Activated CD4-positive, alpha-beta memory T cell treated with anti-CD3 and anti-CD28 coated beads, Interleukin-2, amount 10 ng/mL, durations not matched to agents 7 days and 5 days (primary cell): ENCODE measurements at regions not wholly inside any gene's neighbourhood (a gene's known extent, or its start where the extent isn't known, plus 50 kb on each side); places are given as distances from the start of the nearest gene placed in this dataset.
"Not testable (repeated sequence)": the region's sequence is repeated elsewhere in the genome, so short reads cannot be mapped to it uniquely, and the experiment has no call there.

Source experiments
- CTCF ChIA-PET: fragments of 350-600 bp; sonication (Branson Sonifier 250); formaldehyde crosslinking; loops from one replicate; lab custom pipeline; 2021; ENCODE audit warnings: antibody characterized with exemption, inconsistent platforms; lab: Charles Lee
- POLR2A ChIA-PET: fragments of 350-600 bp; sonication (Branson Sonifier 250); formaldehyde crosslinking; loops from one replicate; lab custom pipeline; 2021; ENCODE audit warnings: antibody characterized with exemption; lab: Charles Lee
- DNase-seq: peaks from one replicate; pipeline ENCODE4 v3.0.0-alpha.2; 2020
- H3K27ac Mint-ChIP-seq: one replicate; pipeline ENCODE4 v1.8.0; 2021; ENCODE audit warnings: mild to moderate bottlenecking, mixed read lengths
- H3K27me3 Mint-ChIP-seq: one replicate; pipeline ENCODE4 v1.8.0; 2021; ENCODE audit warnings: mixed read lengths
- H3K36me3 Mint-ChIP-seq: one replicate; pipeline ENCODE4 v1.8.0; 2021; ENCODE audit warnings: low read depth, mixed read lengths
- H3K4me1 Mint-ChIP-seq: one replicate; pipeline ENCODE4 v1.8.0; 2021; ENCODE audit warnings: mixed read lengths
- H3K4me3 Mint-ChIP-seq: one replicate; pipeline ENCODE4 v1.8.0; 2021; ENCODE audit warnings: mild to moderate bottlenecking, mixed read lengths
- H3K9me3 Mint-ChIP-seq: one replicate; pipeline ENCODE4 v1.8.0; 2021; ENCODE audit warnings: mixed read lengths

- Mint-ChIP-seq H3K27me3 (no peaks in the 10 kb centered on the region), H3K36me3 (no peaks in the 10 kb centered on the region), H3K4me3 (no peak overlapping the region), H3K9me3 (peaks cover 29% of the 10 kb centered on the region), H3K27ac (no peak overlapping the region), H3K4me1 (no peaks in the 10 kb centered on the region)
- DNase-seq = no peak
- ChIA-PET POLR2A (no interaction called here), CTCF (no interaction called here)
Measured at GRCh38 chr1:45258059-45258650, 51.8 kb upstream of the ZSWIM5 start.

- H3K4me1 Mint-ChIP-seq = no peaks in the 10 kb centered on the region
- no peak overlapping the region for H3K4me3 Mint-ChIP-seq
- H3K27ac Mint-ChIP-seq = no peak overlapping the region
- peaks cover 29% of the 10 kb centered on the region for H3K9me3 Mint-ChIP-seq
- POLR2A ChIA-PET = no interaction called here
- no peaks in the 10 kb centered on the region for H3K27me3 Mint-ChIP-seq
- no peak for DNase-seq
- no peaks in the 10 kb centered on the region for H3K36me3 Mint-ChIP-seq
- CTCF ChIA-PET = no interaction called here
Measured at GRCh38 chr1:45259053-45259452, 52.6 kb upstream of the ZSWIM5 start.

GRCh38 chr1:45260244-45260643 lies 53.8 kb upstream of the ZSWIM5 start:
- Mint-ChIP-seq H3K9me3 (peaks cover 29% of the 10 kb centered on the region), H3K36me3 (no peaks in the 10 kb centered on the region), H3K4me3 (no peak overlapping the region), H3K27ac (no peak overlapping the region), H3K27me3 (no peaks in the 10 kb centered on the region), H3K4me1 (no peaks in the 10 kb centered on the region)
- DNase-seq = no peak
- ChIA-PET CTCF (no interaction called here), POLR2A (no interaction called here)

GRCh38 chr1:45263132-45263531 lies 56.7 kb upstream of the ZSWIM5 start:
- no peak overlapping the region for H3K4me3 Mint-ChIP-seq
- ChIA-PET POLR2A (no interaction called here), CTCF (interaction anchor here (0.6 kb wide), 1 partner anchor 229 kb away, joined by 4 read pairs; no protein-coding TSS in a partner anchor)
- no peaks in the 10 kb centered on the region for H3K27me3 Mint-ChIP-seq
- peaks cover 19% of the 10 kb centered on the region for H3K9me3 Mint-ChIP-seq
- no peak overlapping the region for H3K27ac Mint-ChIP-seq
- no peaks in the 10 kb centered on the region for H3K36me3 Mint-ChIP-seq
- H3K4me1 Mint-ChIP-seq = no peaks in the 10 kb centered on the region
- no peak for DNase-seq

- Mint-ChIP-seq H3K9me3 (peaks cover 4% of the 10 kb centered on the region), H3K4me1 (no peaks in the 10 kb centered on the region), H3K27me3 (no peaks in the 10 kb centered on the region), H3K27ac (no peak overlapping the region), H3K4me3 (no peak overlapping the region), H3K36me3 (no peaks in the 10 kb centered on the region)
- POLR2A ChIA-PET = no interaction called here
- CTCF ChIA-PET = interaction anchor here (0.5 kb wide), 1 partner anchor 352 kb away, joined by 3 read pairs; no protein-coding TSS in a partner anchor
- DNase-seq = no peak
Measured at GRCh38 chr1:45265244-45265643, 58.8 kb upstream of the ZSWIM5 start.

DNA sequence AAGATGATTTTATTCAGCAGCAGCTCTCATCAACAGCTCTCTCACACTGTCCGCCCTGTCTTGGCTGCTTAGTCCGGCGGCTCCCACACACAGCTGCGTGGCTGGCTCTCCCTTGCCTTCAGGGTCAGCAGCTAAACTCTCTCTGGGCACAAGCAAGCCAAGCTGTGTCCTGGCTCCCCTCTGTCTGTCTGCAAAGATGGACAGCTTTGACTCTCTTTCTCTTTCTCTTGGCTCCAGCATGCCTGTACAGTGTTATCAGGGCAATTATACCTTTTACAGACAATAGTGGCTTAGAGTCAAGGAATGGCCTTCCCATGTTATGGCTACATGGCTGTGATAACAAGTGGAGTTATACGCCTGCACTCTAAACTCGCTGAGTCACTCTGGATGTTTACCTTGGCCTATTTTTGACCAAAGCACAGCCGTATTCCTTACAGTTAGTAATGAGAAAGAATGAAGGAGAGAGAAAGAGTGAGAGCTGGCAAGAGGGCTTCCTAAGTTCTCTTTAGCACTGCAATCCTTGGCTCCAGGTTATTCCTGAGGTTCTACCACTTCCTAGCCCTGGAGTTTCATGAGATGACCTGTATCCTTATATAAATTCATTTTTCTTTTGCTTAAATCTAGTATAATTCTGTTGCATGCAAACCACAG lies 59.9 kb upstream of the ZSWIM5 start:
- Mint-ChIP-seq H3K27me3 (no peaks in the 10 kb centered on the region), H3K4me1 (no peaks in the 10 kb centered on the region), H3K36me3 (no peaks in the 10 kb centered on the region), H3K27ac (no peak overlapping the region), H3K9me3 (no peaks in the 10 kb centered on the region), H3K4me3 (no peak overlapping the region)
- POLR2A ChIA-PET = no interaction called here
- CTCF ChIA-PET = no interaction called here
- DNase-seq = no peak

DNA sequence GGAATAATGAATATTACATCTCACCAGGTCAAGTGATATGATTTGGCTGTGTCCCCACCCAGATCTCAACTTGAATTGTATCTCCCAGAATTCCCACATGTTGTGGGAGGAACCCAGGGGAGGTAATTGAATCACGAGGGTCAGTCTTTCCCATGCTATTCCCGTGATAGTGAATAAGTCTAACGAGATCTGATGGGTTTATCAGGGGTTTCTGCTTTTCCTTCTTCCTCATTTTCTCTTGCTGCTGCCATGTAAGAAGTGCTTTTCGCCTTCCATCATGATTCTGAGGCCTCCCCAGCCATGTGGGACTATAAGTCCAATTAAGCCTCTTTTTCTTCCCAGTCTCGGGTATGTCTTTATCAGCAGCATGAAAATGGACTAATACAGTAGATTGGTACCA lies 58.4 kb upstream of the HPDL start:
- not testable (repeated sequence) for H3K27ac Mint-ChIP-seq, H3K4me3 Mint-ChIP-seq

DNA sequence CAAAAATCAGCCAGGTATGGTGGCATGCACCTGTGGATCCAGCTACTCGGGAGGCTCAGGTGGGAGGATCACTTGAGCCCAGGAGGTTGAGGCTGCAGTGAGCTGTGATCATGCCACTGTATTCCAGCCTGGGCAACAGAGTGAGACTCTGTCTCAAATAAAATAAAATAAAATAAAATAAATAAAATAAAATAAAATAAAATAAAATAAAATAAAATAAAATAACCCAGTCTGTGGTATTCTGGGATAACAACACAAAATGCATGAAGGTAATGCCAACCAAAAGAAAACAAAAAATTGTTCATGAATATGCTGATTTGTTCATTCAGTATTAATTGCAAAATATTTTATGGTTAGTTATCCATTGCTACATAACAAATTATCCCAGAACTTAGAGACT lies 54.4 kb upstream of the HPDL start:
- POLR2A ChIA-PET, H3K36me3 Mint-ChIP-seq, H3K9me3 Mint-ChIP-seq, DNase-seq, H3K4me1 Mint-ChIP-seq, H3K4me3 Mint-ChIP-seq, H3K27me3 Mint-ChIP-seq, H3K27ac Mint-ChIP-seq, CTCF ChIA-PET: not testable (repeated sequence)

More for the DNA sequence above, 58.4 kb upstream of the HPDL start:
- POLR2A ChIA-PET, H3K4me1 Mint-ChIP-seq, H3K9me3 Mint-ChIP-seq, CTCF ChIA-PET, DNase-seq, H3K27me3 Mint-ChIP-seq, H3K36me3 Mint-ChIP-seq: not testable (repeated sequence)

DNA sequence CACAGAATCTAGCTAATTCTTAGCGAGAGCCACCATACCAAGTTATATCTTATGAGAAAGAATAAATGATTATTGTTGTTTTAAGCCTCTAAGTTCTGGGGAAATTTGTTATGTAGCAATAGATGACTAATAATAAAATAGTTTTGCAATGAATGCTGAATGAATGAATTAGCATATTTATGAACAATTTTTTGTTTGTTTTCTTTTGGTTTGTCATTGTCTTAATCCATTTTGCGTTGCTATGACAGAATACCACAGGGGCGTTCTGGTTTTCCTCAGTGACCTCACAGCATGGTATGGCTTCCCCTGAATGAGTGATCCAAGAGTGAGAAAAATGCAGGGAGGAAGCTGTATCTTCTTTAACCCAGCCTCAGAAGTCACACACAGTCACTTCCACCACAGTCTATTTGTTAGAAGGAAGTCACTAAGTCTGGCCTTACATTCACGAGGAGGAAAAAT lies 53.8 kb upstream of the HPDL start:
- no peaks in the 10 kb centered on the region for H3K9me3 Mint-ChIP-seq
- ChIA-PET POLR2A (no interaction called here), CTCF (no interaction called here)
- no peaks in the 10 kb centered on the region for H3K36me3 Mint-ChIP-seq
- H3K4me3 Mint-ChIP-seq = no peak overlapping the region
- no peaks in the 10 kb centered on the region for H3K27me3 Mint-ChIP-seq
- no peak for DNase-seq
- H3K27ac Mint-ChIP-seq = no peak overlapping the region
- no peaks in the 10 kb centered on the region for H3K4me1 Mint-ChIP-seq

- Mint-ChIP-seq H3K27me3 (peaks cover 3% of the 10 kb centered on the region), H3K36me3 (no peaks in the 10 kb centered on the region), H3K9me3 (no peaks in the 10 kb centered on the region), H3K4me3 (no peak overlapping the region), H3K27ac (no peak overlapping the region), H3K4me1 (no peaks in the 10 kb centered on the region)
- CTCF ChIA-PET = no interaction called here
- DNase-seq = no peak
- POLR2A ChIA-PET = no interaction called here
Measured at GRCh38 chr1:45275054-45275453, 51.6 kb upstream of the HPDL start.
